Bronchial epithelial cell (primary cell): ENCODE measurements at regions not wholly inside any gene's neighbourhood (a gene's known extent, or its start where the extent isn't known, plus 50 kb on each side); places are given as distances from the start of the nearest gene placed in this dataset.

Source experiments
- DNase-seq: peaks from one replicate; pipeline ENCODE4 v3.0.0-alpha.2; 2010; ENCODE audit warnings: low read depth
- FAIRE-seq: peaks from 2 replicates; lab custom pipeline; 2011; peaks lifted over from hg19 to GRCh38; lab: Jason Lieb, UNC
- H3K27me3 ChIP-seq: 2 replicates; pipeline ENCODE4 v1.5.1; 2011; ENCODE audit warnings: low read length; ENCODE audit not compliant: control insufficient read depth, insufficient read depth
- H3K36me3 ChIP-seq: 2 replicates; pipeline ENCODE4 v1.5.1; 2011; ENCODE audit warnings: low read length; ENCODE audit not compliant: control insufficient read depth, insufficient read depth
- H3K4me3 ChIP-seq: 2 replicates; pipeline ENCODE4 v1.5.1; 2011; ENCODE audit warnings: mild to moderate bottlenecking, low read depth, low read length, control low read depth
- TF ChIP-seq, protein P1 (sequence below): IDR thresholded peaks from 2 replicates; pipeline ENCODE4 v1.5.1; 2011; ENCODE audit warnings: mild to moderate bottlenecking, moderate library complexity, low read length, control low read depth, inconsistent platforms; ENCODE audit not compliant: insufficient read depth, severe bottlenecking

DNA sequence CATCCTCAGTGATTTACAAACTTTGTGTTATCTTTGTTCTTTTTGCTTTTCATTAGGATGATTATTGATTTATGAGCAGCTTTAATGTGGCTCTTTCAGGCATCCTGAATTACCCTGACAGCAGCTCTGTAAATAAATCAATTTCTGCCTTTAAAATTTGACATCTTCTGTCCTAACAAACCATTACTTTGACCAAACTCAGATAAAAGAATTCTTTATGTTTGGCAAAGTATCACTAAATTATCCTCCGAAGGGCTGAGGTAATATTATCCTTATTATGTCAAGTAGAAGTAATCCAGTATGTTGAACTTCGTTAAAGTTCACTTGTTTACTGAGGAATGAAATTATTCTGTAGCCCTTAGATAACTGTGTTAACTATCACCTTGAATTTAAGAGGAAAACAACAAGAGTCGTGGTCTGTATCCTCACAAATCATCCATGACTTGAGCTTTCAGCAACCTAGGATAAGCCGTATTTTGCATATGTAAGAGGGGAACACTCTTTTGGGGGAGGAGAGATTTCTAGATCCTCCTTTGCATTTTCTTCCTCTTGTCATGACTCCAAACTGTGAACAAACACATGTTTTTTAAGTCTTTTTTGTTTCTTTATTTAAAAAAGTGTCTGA lies 173.2 kb upstream of the STAC start:
- TF ChIP-seq, protein P1, sequence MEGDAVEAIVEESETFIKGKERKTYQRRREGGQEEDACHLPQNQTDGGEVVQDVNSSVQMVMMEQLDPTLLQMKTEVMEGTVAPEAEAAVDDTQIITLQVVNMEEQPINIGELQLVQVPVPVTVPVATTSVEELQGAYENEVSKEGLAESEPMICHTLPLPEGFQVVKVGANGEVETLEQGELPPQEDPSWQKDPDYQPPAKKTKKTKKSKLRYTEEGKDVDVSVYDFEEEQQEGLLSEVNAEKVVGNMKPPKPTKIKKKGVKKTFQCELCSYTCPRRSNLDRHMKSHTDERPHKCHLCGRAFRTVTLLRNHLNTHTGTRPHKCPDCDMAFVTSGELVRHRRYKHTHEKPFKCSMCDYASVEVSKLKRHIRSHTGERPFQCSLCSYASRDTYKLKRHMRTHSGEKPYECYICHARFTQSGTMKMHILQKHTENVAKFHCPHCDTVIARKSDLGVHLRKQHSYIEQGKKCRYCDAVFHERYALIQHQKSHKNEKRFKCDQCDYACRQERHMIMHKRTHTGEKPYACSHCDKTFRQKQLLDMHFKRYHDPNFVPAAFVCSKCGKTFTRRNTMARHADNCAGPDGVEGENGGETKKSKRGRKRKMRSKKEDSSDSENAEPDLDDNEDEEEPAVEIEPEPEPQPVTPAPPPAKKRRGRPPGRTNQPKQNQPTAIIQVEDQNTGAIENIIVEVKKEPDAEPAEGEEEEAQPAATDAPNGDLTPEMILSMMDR: no peak
- DNase-seq (no peak), FAIRE-seq (no peak)
- Histone ChIP-seq H3K27me3 (no peaks in the 10 kb centered on the region), H3K4me3 (no peak overlapping the region), H3K36me3 (no peaks in the 10 kb centered on the region)

DNA sequence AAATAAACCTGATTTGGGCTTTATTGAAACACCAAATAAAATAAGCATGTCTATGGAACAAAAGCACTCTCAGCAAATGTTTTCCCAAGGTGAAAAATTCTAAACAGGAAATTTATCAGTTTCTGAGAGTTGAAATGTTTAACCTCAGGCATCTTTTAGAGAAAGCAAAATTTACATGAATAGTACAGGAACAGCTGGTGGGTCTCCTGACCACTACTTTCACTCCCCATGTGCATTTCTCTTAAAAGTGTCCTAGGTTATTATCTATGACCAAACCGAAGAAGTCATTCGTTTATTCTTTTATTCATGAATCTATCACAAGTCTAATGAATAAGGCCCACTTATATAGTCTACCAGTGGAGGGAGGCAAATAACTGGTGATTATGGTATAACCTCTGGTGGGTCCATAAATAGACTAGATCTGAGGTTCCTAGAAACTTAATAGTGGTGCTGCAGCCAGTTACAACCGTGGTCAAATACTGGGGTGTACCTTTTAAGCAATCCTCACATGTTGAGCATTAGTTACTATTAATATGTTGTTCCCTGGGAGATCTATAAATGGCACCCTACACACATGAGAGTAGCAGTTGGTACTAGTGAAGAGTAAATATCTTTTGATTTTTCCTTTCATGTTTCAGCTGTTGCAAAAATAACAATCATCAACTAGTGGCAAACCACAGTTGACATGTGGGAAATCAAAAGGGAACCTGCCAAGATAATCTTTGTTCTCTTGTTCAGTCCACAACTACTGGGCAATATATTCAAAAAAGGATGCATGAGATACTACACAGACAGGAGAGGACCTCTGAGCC lies 169.3 kb upstream of the STAC start:
- Histone ChIP-seq H3K36me3 (no peaks in the 10 kb centered on the region), H3K4me3 (no peak overlapping the region), H3K27me3 (no peaks in the 10 kb centered on the region)
- FAIRE-seq (no peak), DNase-seq (no peak)
- TF ChIP-seq, protein P1: no peak

DNA sequence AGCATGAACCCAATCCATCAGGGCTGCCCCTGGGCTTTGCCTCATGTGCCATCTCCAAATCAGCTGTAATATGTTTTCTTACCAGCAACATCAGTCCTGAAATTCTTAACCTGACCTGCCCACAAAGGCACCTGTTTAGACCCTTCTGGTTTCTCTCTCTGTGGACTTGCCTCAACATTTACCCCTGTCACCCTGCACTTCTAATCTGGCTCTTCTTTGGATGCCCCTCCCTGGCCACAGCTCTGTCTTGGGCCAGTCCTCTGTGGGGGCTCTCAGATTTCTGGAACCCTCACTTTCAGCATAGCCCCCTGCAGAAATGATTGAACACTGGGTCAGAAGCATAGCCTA lies 168.7 kb upstream of the STAC start:
- no peaks in the 10 kb centered on the region for H3K27me3 ChIP-seq
- H3K4me3 ChIP-seq: no peak overlapping the region
- no peaks in the 10 kb centered on the region for H3K36me3 ChIP-seq
- TF ChIP-seq, protein P1: no peak
- FAIRE-seq (no peak), DNase-seq (no peak)

DNA sequence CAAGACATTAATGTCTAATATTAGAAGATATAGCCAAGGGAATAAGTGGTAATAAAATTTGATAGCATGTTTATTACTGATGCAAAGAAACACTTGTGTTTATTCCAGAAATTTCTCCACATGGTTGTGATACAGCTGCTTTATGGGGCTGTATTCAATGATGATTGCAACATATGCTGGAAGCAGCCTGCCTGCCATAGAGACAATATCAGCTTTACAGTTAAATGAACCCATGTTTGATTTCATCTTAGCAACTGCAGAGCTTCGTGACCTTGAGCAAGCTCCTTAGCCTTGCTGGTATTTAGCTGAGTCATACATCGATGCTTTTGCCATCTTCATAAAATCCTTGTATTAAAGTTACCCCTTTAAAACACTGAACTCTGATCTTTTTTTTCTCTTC lies 168.1 kb upstream of the STAC start:
- TF ChIP-seq, protein P1: no peak
- no peak overlapping the region for H3K4me3 ChIP-seq
- FAIRE-seq (no peak), DNase-seq (no peak)
- no peaks in the 10 kb centered on the region for H3K27me3 ChIP-seq
- no peaks in the 10 kb centered on the region for H3K36me3 ChIP-seq

DNA sequence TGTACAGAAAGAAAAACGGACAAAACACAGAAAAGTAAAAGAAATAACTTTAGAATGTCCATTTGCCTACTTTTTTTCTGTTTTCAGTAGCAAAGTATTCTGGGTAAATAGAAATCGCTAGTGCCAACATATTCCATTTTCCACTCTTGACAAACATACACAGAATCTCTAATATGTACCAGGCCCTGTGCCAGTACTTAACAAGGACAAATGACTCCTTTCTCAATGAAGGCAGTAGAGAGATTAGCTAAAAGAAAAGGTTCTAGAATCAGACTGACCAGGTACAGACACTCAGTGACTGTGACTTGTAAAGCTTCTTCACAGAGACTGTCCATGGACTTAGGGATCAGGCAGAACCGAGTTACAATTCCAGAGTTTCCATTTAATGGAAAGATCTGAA lies 165.8 kb upstream of the STAC start:
- DNase-seq (no peak), FAIRE-seq (no peak)
- H3K4me3 ChIP-seq: no peak overlapping the region
- H3K27me3 ChIP-seq: no peaks in the 10 kb centered on the region
- H3K36me3 ChIP-seq: no peaks in the 10 kb centered on the region
- TF ChIP-seq, protein P1: no peak

DNA sequence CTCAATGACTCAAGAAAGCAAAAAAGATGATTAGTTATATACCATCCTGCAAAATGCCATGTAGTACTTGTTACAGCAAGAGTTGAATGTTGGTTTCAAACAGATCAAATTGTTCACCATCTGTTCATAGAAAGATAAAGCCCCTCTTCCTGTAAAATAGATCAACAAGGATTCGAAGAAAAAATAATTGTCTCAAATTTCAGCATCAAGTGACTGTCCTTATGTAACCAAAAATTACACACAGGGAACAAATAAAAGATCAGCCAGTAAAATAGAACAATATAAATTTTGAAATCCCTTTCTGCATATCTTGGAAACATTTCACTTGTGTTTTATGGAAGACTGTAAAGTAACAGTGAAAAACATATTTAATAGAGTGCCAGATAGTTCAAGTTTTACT lies 165.1 kb upstream of the STAC start:
- Histone ChIP-seq H3K4me3 (no peak overlapping the region), H3K36me3 (no peaks in the 10 kb centered on the region), H3K27me3 (no peaks in the 10 kb centered on the region)
- FAIRE-seq (no peak), DNase-seq (no peak)
- TF ChIP-seq, protein P1: no peak
